ENCODE measurements at regions not wholly inside any gene's neighbourhood (a gene's known extent, or its start where the extent isn't known, plus 50 kb on each side); places are given as distances from the start of the nearest gene placed in this dataset.
A peak's percentile ranks its signal among the peaks of the same experiment; 100 is the strongest.
"Not testable (repeated sequence)": the region's sequence is repeated elsewhere in the genome, so short reads cannot be mapped to it uniquely, and the experiment has no call there.

DNA sequence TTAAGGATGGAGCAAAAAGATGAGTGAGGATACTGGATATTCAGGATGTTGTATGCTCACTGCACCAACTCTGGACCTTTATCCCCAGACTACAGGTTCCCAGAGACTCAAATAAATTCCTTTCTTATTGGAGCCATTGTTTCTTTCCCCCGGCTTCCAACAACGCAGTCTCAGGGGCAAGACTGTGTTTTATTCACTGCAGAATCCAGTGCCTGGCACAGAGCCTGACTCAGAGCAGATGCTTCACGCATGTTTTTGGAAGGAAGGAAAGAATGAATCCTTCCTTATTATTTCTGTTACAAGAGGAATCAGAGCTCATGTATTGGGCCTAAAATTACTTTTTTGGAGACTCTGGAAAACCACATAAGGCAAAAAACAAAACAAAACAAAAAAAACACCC lies 96.0 kb upstream of the VGLL4 start:
- no peaks in the 10 kb centered on the region for H3K36me3 Mint-ChIP-seq (ENCODE audit: low read depth)
- no peak overlapping the region for H3K4me3 Mint-ChIP-seq
- POLR2A ChIA-PET = interaction anchor here (1.0 kb wide), 1 partner anchor 25 kb away, joined by 4 read pairs; no protein-coding TSS in a partner anchor
- peaks cover 5% of the 10 kb centered on the region for H3K4me1 Mint-ChIP-seq
- no peaks in the 10 kb centered on the region for H3K9me3 Mint-ChIP-seq
- DNase-seq = no peak
- no peaks in the 10 kb centered on the region for H3K27me3 Mint-ChIP-seq
- H3K27ac Mint-ChIP-seq = no peak overlapping the region
- CTCF ChIA-PET = no interaction called here

DNA sequence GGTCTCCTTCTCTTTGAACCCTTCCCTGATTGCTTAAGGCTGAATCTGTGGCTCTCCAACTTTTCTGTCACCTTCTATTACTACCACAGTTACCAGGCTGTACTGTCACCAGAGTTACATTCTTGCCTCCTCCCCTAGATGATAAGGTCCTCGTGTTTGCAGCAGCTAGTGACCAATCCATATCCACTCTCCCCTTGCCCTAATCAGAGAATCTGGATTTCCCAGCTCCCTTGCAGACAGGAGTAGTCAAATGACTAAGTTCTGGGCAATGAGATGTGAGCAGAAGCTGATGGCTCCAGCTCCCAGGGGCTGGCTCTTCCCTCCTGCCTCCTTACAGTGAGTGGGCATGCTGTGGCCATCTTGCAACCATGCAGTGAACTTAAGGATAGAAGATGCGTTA lies 95.4 kb upstream of the VGLL4 start:
- CTCF ChIA-PET = no interaction called here
- no peaks in the 10 kb centered on the region for H3K36me3 Mint-ChIP-seq (ENCODE audit: low read depth)

DNA sequence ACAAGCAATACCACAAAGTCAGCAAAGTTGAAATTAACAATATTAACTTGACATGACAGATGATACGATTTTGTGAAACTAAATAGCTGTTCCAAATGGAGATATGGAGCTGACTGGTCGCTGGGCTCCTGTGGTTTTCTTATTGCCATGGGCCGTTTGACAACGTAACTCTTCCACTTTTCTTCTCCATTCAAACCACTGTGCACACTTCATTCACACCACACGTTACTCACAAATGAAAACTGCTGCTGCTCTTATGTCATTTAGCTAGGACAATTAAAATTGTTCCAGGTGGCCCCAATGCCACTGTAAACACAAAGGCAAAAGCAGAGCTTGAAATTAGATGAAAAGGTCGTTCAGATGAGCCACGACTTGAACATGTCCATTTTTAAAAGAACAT lies 94.0 kb upstream of the VGLL4 start:
- Mint-ChIP-seq H3K9me3 (no peaks in the 10 kb centered on the region), H3K36me3 (ENCODE audit: low read depth) (no peaks in the 10 kb centered on the region), H3K27ac (no peak overlapping the region), H3K4me3 (no peak overlapping the region), H3K4me1 (peaks cover 5% of the 10 kb centered on the region), H3K27me3 (no peaks in the 10 kb centered on the region)
- POLR2A ChIA-PET = no interaction called here
- CTCF ChIA-PET = interaction anchor here (0.8 kb wide), 1 partner anchor 10 kb away, joined by 3 read pairs; no protein-coding TSS in a partner anchor
- DNase-seq = no peak

More for the DNA sequence above, 95.4 kb upstream of the VGLL4 start:
- peaks cover 5% of the 10 kb centered on the region for H3K4me1 Mint-ChIP-seq
- POLR2A ChIA-PET = interaction anchor here (1.0 kb wide), 1 partner anchor 26 kb away, joined by 4 read pairs; no protein-coding TSS in a partner anchor
- no peak overlapping the region for H3K27ac Mint-ChIP-seq
- no peak for DNase-seq
- no peak overlapping the region for H3K4me3 Mint-ChIP-seq
- no peaks in the 10 kb centered on the region for H3K27me3 Mint-ChIP-seq
- H3K9me3 Mint-ChIP-seq = no peaks in the 10 kb centered on the region

DNA sequence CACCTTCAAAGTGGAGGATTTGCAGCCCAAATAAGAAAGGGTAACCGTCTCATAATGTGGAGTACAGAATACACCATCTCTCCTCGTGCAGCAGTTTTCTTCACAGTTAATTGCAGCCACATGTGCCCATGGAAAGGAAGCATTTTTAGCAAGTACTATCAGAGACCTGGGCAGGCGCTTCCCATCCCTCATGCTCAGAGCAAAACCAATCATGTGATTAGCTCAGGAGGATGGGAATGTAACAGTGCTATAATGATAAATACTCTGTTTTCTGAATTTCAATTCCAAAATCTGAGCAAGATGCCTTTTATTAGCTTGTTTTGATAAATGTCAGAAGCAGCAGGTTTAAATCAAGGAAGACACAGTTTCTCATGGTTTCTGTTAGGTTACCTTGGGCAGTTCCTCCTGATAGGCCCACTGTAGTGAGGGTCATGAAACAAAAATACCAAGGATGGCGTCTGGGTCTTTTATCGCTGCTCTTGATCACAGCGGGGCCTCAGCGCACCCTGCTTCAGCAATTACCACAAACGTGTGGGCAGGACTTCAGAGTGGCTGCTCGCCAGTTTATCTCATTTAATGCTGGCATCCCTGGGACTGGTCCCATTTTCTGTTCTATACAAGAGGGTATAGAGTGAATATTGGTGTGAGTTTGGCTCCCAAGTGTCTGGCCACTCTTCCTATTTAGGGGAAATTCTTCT lies 92.6 kb upstream of the VGLL4 start:
- H3K27me3 Mint-ChIP-seq = peaks cover 6% of the 10 kb centered on the region
- ChIA-PET POLR2A (no interaction called here), CTCF (interaction anchor here (0.7 kb wide), 1 partner anchor 517 kb away, joined by 3 read pairs; no protein-coding TSS in a partner anchor)
- H3K36me3 Mint-ChIP-seq (ENCODE audit: low read depth) = no peaks in the 10 kb centered on the region
- H3K4me1 Mint-ChIP-seq = peaks cover 5% of the 10 kb centered on the region
- no peaks in the 10 kb centered on the region for H3K9me3 Mint-ChIP-seq
- H3K27ac Mint-ChIP-seq = no peak overlapping the region
- H3K4me3 Mint-ChIP-seq = no peak overlapping the region
- no peak for DNase-seq

DNA sequence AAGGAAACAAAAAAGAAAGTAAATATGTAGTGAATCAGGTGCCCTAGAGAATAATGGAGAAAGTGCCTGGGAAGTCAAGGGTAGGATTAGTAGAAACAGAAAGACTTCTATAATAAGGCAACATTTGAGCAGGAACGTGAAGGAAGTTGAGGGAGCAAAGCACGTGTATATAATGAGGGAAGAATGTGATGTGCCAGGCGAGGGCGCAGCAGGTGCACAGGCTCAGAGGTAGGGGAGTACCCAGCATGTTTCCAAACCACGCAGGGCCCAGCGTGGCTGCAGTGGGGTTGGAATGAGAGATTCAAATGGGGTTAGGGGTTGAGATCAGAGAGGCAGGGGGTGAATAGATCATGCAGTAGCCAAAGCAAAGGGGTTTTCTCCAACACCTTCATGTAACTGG lies 91.9 kb upstream of the VGLL4 start:
- POLR2A ChIA-PET = no interaction called here
- CTCF ChIA-PET = interaction anchor here (0.7 to 0.8 kb wide), 2 partner anchors 106 to 516 kb away, joined by 3 to 4 read pairs; no protein-coding TSS in a partner anchor
- Mint-ChIP-seq H3K36me3 (ENCODE audit: low read depth) (no peaks in the 10 kb centered on the region), H3K4me1 (peaks cover 5% of the 10 kb centered on the region), H3K4me3 (no peak overlapping the region), H3K9me3 (no peaks in the 10 kb centered on the region), H3K27ac (no peak overlapping the region), H3K27me3 (peaks cover 8% of the 10 kb centered on the region)
- DNase-seq = no peak

DNA sequence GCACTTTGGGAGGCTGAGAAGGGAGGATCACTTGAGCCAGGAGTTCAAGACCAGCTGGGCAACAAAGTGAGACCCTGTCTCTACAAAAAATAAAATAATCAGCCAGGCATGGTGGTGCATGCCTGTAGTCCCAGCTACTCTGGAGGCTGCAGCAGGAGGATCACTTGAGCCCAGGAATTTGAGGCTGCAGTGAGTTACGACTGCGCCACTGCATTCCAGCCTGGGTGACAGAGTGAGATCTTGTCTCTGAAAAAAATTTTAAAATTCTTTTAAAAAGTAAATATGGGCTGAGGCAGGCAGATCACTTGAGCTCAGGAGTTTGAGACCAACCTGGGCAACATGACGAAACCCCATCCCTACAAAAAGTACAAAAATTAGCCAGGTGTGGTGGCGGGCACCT lies 91.4 kb upstream of the VGLL4 start:
- POLR2A ChIA-PET; H3K27me3 Mint-ChIP-seq; H3K4me3 Mint-ChIP-seq; H3K36me3 Mint-ChIP-seq (ENCODE audit: low read depth); H3K4me1 Mint-ChIP-seq; H3K27ac Mint-ChIP-seq; H3K9me3 Mint-ChIP-seq; DNase-seq: not testable (repeated sequence)
- CTCF ChIA-PET = interaction anchor here (0.8 kb wide), 1 partner anchor 105 kb away, joined by 4 read pairs; no protein-coding TSS in a partner anchor

DNA sequence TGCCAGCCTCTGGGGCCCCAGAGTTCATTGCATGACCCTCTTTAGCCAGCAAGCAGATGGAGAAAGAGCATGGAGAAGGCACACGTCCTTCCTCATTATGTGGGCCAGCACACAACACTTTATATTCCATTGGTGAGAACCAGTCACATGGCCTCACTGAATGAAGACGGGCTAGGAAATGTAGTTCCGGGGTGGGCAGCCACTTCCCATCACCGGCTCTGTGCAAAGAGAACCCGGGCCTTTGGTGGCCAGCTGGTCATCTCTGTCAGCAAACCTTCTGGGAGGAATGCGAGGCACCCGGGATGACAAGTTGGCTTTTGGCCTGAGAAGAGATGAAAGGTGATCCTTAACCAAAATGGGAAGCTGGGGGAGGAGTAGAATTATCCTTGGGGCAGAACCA lies 90.2 kb upstream of the VGLL4 start:
- DNase-seq = no peak
- POLR2A ChIA-PET = no interaction called here
- Mint-ChIP-seq H3K4me3 (no peak overlapping the region), H3K27ac (no peak overlapping the region), H3K4me1 (peaks cover 5% of the 10 kb centered on the region), H3K27me3 (peaks cover 12% of the 10 kb centered on the region), H3K36me3 (ENCODE audit: low read depth) (no peaks in the 10 kb centered on the region), H3K9me3 (no peaks in the 10 kb centered on the region)
- CTCF ChIA-PET = no interaction called here

DNA sequence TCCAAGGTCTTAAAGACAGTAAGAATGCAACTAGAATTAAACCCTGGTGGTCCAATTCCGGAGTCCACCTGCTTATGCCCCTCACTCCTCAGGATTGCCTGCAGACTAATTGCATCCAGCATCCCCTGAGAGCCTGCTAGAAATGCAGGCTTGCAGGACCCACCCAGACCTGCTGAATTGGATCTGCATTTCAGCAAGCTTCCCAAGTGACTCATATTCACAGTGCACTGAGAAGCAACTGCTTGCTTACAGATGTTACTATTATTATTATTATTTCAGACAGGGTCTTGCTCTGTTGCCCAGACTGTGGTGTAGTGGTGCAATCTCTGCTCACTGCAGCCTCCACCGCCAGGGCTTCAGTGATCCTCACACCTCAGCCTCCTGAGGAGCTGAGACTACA lies 83.5 kb upstream of the VGLL4 start:
- POLR2A ChIA-PET = no interaction called here
- H3K4me1 Mint-ChIP-seq = peaks cover 10% of the 10 kb centered on the region

DNA sequence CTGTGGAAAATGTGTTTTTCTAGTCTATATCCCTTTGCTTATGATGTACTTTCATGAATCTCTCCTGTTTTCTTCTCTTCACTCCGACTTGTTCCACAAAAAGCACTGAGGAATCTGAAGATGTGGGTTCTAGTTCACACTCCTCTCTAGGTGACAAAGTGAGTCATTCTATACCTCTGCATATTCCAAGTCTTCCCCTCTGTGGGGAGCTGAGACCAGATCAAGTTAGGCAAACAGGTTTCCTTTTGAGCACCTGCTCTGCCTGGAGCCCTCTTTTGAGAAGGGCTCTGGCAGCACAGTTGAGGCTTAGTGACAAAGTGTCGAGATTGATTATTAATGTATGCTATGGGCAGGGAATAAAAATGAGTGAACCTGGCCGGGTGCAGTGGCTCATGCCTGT lies 82.4 kb upstream of the VGLL4 start:
- H3K36me3 Mint-ChIP-seq (ENCODE audit: low read depth) = no peaks in the 10 kb centered on the region

More for the DNA sequence above, 83.5 kb upstream of the VGLL4 start:
- Mint-ChIP-seq H3K27ac (no peak overlapping the region), H3K27me3 (peaks cover 17% of the 10 kb centered on the region), H3K36me3 (ENCODE audit: low read depth) (no peaks in the 10 kb centered on the region), H3K4me3 (no peak overlapping the region), H3K9me3 (no peaks in the 10 kb centered on the region)
- no peak for DNase-seq
- CTCF ChIA-PET = no interaction called here

DNA sequence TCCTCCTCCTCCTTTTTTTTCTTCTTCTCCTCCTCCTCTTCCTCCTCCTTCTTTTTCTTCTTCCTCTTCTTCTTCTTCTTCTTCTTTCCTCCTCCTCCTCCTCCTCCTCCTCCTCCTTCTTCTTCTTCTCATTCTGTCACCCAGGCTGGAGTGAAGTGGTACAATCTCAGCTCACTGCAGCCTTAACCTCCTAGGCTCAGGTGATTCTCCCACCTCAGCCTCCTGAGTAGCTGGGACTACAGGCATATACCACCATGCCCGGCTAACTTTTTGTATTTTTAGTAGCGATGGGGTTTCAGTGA lies 81.6 kb upstream of the VGLL4 start:
- DNase-seq; H3K9me3 Mint-ChIP-seq; POLR2A ChIA-PET; CTCF ChIA-PET; H3K27ac Mint-ChIP-seq; H3K36me3 Mint-ChIP-seq (ENCODE audit: low read depth): not testable (repeated sequence)
- Mint-ChIP-seq H3K4me1 (peaks cover 21% of the 10 kb centered on the region), H3K4me3 (peak overlapping the region; percentile 9), H3K27me3 (peaks cover 17% of the 10 kb centered on the region)

More for the DNA sequence above, 82.4 kb upstream of the VGLL4 start:
- ChIA-PET CTCF (no interaction called here), POLR2A (no interaction called here)
- DNase-seq = no peak
- Mint-ChIP-seq H3K4me1 (peaks cover 13% of the 10 kb centered on the region), H3K27ac (no peak overlapping the region), H3K27me3 (peaks cover 19% of the 10 kb centered on the region), H3K9me3 (no peaks in the 10 kb centered on the region), H3K4me3 (no peak overlapping the region)

DNA sequence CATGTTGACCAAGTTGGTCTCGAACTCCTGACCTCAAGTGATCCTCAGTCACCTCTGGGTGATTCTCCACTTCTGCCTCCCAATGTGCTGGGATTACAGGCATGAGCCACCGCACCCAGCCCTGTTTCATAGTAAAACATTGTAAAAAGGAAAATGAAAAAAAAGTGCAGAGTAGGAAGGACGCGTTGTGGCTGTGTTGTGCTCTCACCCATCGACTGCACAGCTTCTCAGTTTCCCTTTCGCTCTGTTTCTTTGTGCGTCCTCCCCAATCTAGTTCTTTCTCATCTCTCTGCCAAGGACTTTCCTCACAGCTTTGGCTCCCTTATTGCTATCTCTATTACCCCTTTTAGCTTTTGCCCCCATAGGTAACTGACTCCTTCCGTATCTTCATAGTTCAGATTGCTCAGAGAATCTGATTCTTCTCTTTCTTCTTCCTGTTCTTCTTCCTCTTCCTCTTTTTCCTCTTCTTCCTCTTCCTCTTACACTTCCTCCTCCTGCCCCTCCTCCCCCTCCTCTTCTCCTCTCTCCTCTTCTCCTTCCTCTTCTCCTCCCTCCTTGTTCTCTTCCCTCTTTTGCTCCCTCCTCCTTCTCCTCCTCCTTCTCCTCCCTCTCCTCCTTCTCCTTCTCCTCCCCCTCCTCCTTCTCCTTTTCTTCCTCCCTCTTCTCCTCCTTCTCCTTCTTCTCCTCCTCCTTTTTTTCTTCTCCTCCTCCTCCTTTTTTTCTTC lies 81.1 kb upstream of the VGLL4 start:
- no peaks in the 10 kb centered on the region for H3K9me3 Mint-ChIP-seq
- peak overlapping the region; percentile 64 for H3K27ac Mint-ChIP-seq
- no peaks in the 10 kb centered on the region for H3K36me3 Mint-ChIP-seq (ENCODE audit: low read depth)
- ChIA-PET CTCF (no interaction called here), POLR2A (no interaction called here)
- H3K4me1 Mint-ChIP-seq = peaks cover 21% of the 10 kb centered on the region
- H3K27me3 Mint-ChIP-seq = peaks cover 16% of the 10 kb centered on the region
- peak overlapping the region; percentile 75 for H3K4me3 Mint-ChIP-seq
- peak; percentile 29 for DNase-seq

DNA sequence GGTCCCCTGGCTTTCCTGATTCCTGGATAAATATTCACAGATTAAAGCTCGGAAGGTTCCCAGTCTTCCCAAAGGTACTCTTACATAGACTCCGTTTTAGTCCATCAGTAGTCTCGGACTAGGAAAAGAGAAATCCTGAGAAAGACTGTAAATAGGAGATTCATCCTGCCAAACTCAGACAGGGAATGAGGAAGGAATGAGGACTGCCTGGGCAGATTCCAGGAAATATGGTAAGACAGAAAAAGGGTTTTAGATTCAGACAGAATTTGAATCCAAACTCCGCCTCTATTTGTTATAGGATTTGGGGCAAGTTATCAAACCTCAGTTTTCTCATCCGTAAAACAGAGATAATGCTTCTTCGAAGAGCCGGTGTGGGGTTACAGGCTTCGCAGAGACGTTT lies 77.8 kb upstream of the VGLL4 start:
- ChIA-PET POLR2A (no interaction called here), CTCF (interaction anchor here (2.2 kb wide), 1 partner anchor 83 kb away, joined by 7 read pairs; no protein-coding TSS in a partner anchor)
- H3K9me3 Mint-ChIP-seq = no peaks in the 10 kb centered on the region
- no peak for DNase-seq
- no peak overlapping the region for H3K27ac Mint-ChIP-seq
- peak overlapping the region; percentile 76 for H3K4me3 Mint-ChIP-seq
- H3K27me3 Mint-ChIP-seq = peaks cover 13% of the 10 kb centered on the region
- peaks cover 39% of the 10 kb centered on the region for H3K4me1 Mint-ChIP-seq
- peaks cover 3% of the 10 kb centered on the region for H3K36me3 Mint-ChIP-seq (ENCODE audit: low read depth)

DNA sequence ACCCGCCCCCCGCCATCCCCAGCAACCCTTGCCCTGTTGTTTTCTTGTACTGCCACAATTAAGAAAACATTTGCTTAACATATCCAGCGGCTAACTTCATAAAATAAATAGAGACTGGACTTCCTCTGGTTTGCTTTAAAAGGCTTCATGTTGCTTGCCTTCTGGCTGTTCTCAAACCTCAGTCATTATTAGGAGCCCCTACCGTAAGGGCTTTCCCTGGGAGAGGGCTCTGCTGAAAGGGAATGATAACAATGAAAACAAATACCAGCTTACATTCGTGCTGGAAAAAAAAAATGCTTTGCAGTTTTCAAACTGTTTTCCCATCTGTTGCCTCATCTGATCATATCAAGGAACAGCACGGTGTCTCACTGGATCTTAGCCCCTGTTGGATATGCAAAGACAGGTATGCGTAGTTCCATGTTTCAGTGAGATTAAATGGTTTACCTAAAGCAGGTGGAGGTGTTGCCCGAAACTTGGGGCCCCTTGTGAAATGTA lies 77.2 kb upstream of the VGLL4 start:
- H3K9me3 Mint-ChIP-seq = no peaks in the 10 kb centered on the region
- peaks cover 3% of the 10 kb centered on the region for H3K36me3 Mint-ChIP-seq (ENCODE audit: low read depth)
- H3K27ac Mint-ChIP-seq = peak overlapping the region; percentile 48
- ChIA-PET POLR2A (no interaction called here), CTCF (no interaction called here)
- H3K4me1 Mint-ChIP-seq = peaks cover 39% of the 10 kb centered on the region
- H3K27me3 Mint-ChIP-seq = peaks cover 10% of the 10 kb centered on the region
- no peak for DNase-seq
- H3K4me3 Mint-ChIP-seq = peak overlapping the region; percentile 76
